ENCODE measurements at regions not wholly inside any gene's neighbourhood (a gene's known extent, or its start where the extent isn't known, plus 50 kb on each side); places are given as distances from the start of the nearest gene placed in this dataset.

DNA sequence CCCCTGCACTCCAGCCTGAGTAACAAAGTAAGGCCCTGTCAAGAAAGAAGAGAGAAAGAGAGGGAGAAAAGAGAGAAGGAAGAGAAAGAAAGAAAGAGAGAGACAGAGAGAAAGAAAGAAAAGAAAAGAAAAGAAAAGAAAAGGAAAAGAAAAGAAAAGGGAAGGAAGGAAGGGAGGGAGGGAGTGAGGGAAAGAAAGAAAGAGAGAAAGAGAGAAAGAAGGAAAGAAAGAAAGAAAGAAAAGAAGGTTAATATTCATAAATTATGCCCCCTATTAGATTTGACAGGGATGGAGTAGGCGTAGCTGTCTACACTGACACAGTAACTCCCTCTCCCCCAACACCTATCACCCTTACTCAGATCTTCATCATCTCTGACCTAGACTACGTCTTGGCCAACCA lies 202.3 kb downstream of the SP3 start:
- no peak for TF ChIP-seq PPARA (CRISPR knock-in tag; IDR thresholded peaks at IDR 0.05; ENCODE audit: borderline replicate concordance)
- no peak for TF ChIP-seq ZNF70 (CRISPR knock-in tag; IDR thresholded peaks at IDR 0.05)
- TF ChIP-seq, protein P1, sequence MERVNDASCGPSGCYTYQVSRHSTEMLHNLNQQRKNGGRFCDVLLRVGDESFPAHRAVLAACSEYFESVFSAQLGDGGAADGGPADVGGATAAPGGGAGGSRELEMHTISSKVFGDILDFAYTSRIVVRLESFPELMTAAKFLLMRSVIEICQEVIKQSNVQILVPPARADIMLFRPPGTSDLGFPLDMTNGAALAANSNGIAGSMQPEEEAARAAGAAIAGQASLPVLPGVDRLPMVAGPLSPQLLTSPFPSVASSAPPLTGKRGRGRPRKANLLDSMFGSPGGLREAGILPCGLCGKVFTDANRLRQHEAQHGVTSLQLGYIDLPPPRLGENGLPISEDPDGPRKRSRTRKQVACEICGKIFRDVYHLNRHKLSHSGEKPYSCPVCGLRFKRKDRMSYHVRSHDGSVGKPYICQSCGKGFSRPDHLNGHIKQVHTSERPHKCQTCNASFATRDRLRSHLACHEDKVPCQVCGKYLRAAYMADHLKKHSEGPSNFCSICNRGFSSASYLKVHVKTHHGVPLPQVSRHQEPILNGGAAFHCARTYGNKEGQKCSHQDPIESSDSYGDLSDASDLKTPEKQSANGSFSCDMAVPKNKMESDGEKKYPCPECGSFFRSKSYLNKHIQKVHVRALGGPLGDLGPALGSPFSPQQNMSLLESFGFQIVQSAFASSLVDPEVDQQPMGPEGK (CRISPR knock-in tag; IDR thresholded peaks at IDR 0.05; ENCODE audit: borderline replicate concordance), result no peak
- TF ChIP-seq ZFP30 (CRISPR knock-in tag; IDR thresholded peaks at IDR 0.05), result no peak
- TF ChIP-seq ZFP3 (CRISPR knock-in tag; IDR thresholded peaks at IDR 0.05), result no peak
- no peak for TF ChIP-seq BACH2 (CRISPR knock-in tag; IDR thresholded peaks at IDR 0.05; ENCODE audit: borderline replicate concordance)

All from SK-N-SH treated with all-trans-retinoic acid at 6 μM for 48 hours (cell line).